HG03571 (cell line): ENCODE measurements at regions not wholly inside any gene's neighbourhood (a gene's known extent, or its start where the extent isn't known, plus 50 kb on each side); places are given as distances from the start of the nearest gene placed in this dataset.
A peak's percentile ranks its signal among the peaks of the same experiment; 100 is the strongest.
"Not testable (repeated sequence)": the region's sequence is repeated elsewhere in the genome, so short reads cannot be mapped to it uniquely, and the experiment has no call there.

Experiments
- ATAC-seq: cut with Tn5 transposase; IDR thresholded peaks from one replicate; pipeline ENCODE4 v1.9.1; 2021; ENCODE audit not compliant: unreplicated experiment

DNA sequence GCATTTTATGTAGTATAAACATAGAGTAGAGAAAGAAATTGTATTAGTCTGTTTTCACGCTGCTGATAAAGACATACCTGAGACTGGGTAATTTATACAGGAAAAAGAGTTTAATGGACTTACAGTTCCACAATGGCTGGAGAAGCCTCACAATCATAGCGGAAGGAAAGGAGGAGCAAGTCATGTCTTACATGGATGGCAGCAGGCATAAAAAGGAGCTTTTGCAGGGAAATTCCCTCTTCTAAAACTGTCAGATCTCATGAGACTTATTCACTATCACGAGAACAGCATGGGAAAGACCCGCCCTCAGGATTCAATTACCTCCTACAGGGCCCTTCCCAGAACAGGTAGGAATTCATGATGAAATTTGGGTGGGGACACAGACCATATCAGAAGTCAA, 98.1 kb downstream of the ARRDC3 start:
- not testable (repeated sequence) for ATAC-seq

DNA sequence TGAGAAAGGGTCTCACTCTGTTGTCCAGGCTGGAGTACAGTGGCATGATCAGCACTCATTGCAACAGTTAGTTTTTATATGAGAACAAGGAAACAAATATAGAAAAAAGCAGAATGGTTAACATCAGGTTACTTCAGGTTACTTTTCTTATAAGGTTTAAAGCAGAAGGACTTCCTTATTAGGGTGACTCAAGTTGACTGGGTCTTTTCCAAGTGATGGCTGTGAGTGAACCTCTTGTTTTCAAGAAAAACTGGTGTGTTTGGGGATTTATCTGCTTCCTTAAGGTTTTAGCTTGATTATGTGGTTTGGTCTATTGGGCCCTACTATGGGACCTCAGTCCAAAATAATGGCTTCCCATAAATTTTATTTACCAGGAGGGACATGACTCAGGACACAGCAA, 99.2 kb downstream of the ARRDC3 start:
- ATAC-seq: no peak

GRCh38 chr5:91283326-91283725, 99.8 kb downstream of the ARRDC3 start:
- ATAC-seq: no peak

- no peak for ATAC-seq
Observed at GRCh38 chr5:91282210-91282609, 100.9 kb downstream of the ARRDC3 start.

DNA sequence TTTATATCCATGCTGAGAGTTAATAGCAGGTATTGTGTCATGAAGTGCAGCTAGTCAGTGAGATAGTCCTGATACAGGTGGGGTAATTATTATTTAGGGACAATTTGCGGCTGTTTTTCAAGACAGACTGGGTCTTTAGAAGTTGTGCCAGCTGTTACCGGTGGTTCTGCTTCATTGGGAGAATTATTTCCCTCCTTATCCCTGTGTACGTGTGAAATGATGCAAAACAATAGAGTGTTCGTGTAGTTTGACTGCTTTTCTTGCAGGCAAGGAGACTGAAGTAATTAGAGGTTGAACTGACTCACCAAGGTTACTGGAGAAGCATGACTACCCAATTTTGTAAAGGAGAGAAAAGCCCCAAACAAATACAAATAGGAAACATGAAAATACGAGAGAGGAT, 101.7 kb downstream of the ARRDC3 start:
- no peak for ATAC-seq

DNA sequence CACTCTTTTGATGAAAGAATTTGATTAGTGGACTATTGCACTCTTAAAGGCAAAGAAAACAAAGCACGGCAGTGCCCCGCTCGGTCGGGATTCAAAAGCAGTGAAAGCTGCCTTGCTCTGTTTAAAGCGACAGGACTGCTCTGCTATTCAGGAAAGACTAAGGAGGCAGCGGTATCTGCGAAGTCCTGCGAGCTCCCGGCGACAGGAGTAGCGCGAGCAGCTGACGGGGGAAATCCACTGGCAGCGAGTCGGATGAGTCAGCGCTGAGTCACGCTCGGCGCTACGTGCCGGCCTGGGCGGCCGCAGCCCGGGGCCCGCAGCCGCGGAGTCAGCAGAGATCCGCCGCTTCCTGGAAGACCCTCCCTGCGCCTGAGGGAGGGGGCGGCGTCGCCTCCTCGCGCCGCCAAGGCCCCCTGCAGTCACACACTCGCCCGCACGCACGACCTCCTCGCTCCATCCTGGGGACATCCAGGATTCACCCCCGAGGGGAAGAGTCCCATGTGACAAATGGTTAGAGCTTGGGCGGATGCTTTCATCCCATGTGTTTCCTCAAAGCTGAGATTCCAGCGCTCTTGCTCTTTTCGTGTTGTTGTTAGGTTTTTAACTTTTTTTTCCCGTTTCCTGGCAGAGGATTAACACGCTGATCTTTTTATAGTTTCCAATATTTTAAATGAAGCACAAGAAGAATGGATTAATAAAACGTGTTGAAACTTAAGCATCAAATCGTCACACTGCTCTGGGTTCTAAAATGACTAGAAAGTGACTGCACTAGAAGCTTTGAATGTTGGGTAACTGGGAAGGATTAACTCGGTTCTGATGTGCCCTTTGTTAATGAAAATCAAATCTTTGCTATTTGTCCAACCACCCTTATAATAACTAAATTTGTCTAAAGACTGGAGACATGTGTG, 102.5 kb downstream of the ARRDC3 start:
- ATAC-seq: peak; percentile 97

- ATAC-seq: no peak
Observed at GRCh38 chr5:91277840-91278239, 105.3 kb downstream of the ARRDC3 start.

- ATAC-seq: no peak
Observed at GRCh38 chr5:91277093-91277626, 106.0 kb downstream of the ARRDC3 start.

GRCh38 chr5:91272858-91273257, 110.3 kb downstream of the ARRDC3 start:
- ATAC-seq: peak; percentile 90

DNA sequence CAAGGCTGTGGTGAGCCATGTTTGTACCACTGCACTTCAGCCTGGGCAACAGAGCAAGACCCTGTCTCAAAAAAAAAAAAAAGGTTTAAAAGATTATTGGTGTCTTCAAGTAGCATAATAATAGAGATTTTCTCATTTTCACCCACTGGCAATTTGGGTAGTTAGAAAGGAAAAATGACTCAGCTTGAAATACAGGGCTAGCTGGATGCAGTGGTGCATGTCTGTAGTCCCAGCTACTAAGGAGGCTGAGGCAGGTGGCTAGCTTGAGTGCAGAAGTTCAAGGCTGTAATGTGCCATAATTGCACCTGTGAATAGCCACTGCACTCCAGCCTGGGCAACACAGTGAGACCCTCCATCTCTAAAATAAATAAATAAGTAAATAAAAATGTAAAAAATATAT, 111.1 kb downstream of the ARRDC3 start:
- ATAC-seq: peak; percentile 69

GRCh38 chr5:91269198-91269597, 113.9 kb downstream of the ARRDC3 start:
- ATAC-seq: no peak

GRCh38 chr5:91266184-91266705, 116.9 kb downstream of the ARRDC3 start:
- ATAC-seq: no peak

GRCh38 chr5:91264311-91265051, 118.6 kb downstream of the ARRDC3 start:
- ATAC-seq: no peak

- no peak for ATAC-seq
Observed at GRCh38 chr5:91263898-91264297, 119.2 kb downstream of the ARRDC3 start.

GRCh38 chr5:91257301-91257700, 125.8 kb downstream of the ARRDC3 start:
- ATAC-seq: no peak

- no peak for ATAC-seq
Observed at GRCh38 chr5:91256142-91256524, 127.0 kb downstream of the ARRDC3 start.

DNA sequence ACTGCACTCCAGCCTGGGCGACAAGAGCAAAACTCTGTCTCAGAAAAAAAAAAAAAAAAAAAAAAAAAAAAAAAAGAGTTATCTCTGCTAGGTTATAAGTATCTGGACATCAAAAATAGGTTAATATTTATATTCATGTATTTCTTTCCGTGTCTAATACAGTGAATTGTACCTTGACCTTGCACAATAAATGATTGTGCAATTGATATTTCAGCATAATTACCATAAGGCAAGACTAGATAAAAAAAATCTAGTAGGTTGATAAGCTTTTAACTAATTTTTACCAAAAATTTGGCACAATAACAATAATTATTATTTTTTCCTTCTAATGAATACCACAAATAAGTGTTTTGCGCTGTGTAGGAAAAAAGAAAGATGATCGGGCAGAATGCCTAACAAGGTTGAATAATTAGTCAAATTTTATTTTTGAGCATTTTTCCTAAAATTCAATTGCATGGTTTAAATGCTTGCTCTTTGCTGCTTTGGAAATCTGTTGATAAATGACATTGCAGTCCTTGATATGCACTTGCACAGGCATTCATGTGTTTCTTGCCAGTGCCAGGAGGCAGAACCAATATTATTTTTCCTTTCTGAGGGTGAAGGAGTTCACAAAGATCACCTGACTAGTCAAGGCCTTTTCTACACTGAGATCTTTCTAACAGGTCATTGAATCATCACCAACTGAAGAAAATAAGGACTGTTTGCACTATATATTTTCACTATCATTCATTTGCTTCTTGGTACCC, 127.5 kb downstream of the ARRDC3 start:
- no peak for ATAC-seq

- ATAC-seq: no peak
Observed at GRCh38 chr5:91252916-91253315, 130.2 kb downstream of the ARRDC3 start.

DNA sequence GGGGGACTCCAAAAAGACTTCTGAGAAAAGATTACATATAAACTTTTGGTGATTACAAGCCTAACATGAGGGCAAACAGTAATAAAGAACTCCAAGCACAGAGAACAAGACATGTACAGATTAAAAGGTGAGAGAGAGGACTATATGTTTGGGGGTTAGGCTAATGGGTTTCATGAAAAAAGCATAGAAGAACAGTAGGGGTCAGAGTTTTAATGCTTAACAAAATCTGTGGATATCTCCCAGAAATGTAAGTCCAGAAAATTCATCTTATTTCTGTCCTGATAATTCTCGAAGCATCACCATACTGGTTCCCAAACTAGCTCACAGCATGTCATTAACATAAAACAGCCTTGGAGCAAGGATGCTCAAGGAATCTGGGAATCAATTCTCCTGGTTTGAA, 137.2 kb downstream of the ARRDC3 start:
- ATAC-seq: no peak

- ATAC-seq: no peak
Observed at GRCh38 chr5:91245074-91245452, 138.1 kb downstream of the ARRDC3 start.
